Astrocyte (in vitro differentiated cells and primary cell): ENCODE measurements at regions not wholly inside any gene's neighbourhood (a gene's known extent, or its start where the extent isn't known, plus 50 kb on each side); places are given as distances from the start of the nearest gene placed in this dataset.

ENCODE experiments used
- DNase-seq: peaks from one replicate; pipeline ENCODE4 v3.0.0-alpha.2; 2010; ENCODE audit warnings: low read depth
- FAIRE-seq: peaks from 2 replicates; lab custom pipeline; 2011; peaks lifted over from hg19 to GRCh38; lab: Jason Lieb, UNC
- H2AFZ ChIP-seq: 2 replicates; pipeline ENCODE4 v1.6.0; 2012; ENCODE audit warnings: low read depth, low read length, inconsistent platforms
- H3K27ac ChIP-seq: 2 replicates; pipeline ENCODE4 v1.5.1; 2011; ENCODE audit warnings: low read depth, low read length, inconsistent platforms
- H3K27me3 ChIP-seq: 2 replicates; pipeline ENCODE4 v1.6.0; 2011; ENCODE audit warnings: low read length, inconsistent platforms; ENCODE audit not compliant: insufficient read depth
- H3K36me3 ChIP-seq: 2 replicates; pipeline ENCODE4 v1.5.1; 2011; ENCODE audit warnings: low read length, inconsistent platforms; ENCODE audit not compliant: insufficient read depth
- H3K4me1 ChIP-seq: 2 replicates; pipeline ENCODE4 v1.5.1; 2011; ENCODE audit warnings: low read length, inconsistent platforms; ENCODE audit not compliant: insufficient read depth
- H3K4me2 ChIP-seq: 2 replicates; pipeline ENCODE4 v1.6.0; 2012; ENCODE audit warnings: low read length, inconsistent platforms
- H3K4me3 ChIP-seq: 2 replicates; pipeline ENCODE4 v1.5.1; 2011; ENCODE audit warnings: low read depth, mild to moderate bottlenecking, low read length, inconsistent platforms; ENCODE audit not compliant: insufficient read depth
- H3K79me2 ChIP-seq: 2 replicates; pipeline ENCODE4 v1.6.0; 2012; ENCODE audit warnings: mild to moderate bottlenecking, low read length, inconsistent platforms; ENCODE audit not compliant: insufficient read depth
- H3K9ac ChIP-seq: 2 replicates; pipeline ENCODE4 v1.6.0; 2012; ENCODE audit warnings: mild to moderate bottlenecking, low read length, inconsistent platforms
- H3K9me3 ChIP-seq: 2 replicates; pipeline ENCODE4 v1.5.1; 2012; ENCODE audit warnings: low read depth, mild to moderate bottlenecking, low read length, inconsistent platforms; ENCODE audit not compliant: insufficient read depth
- H4K20me1 ChIP-seq: 2 replicates; pipeline ENCODE4 v1.6.0; 2012; ENCODE audit warnings: low read length, inconsistent platforms; ENCODE audit not compliant: insufficient read depth
- H3K27ac Mint-ChIP-seq: one replicate; pipeline ENCODE4 v1.8.0; 2021; ENCODE audit warnings: mild to moderate bottlenecking, mixed read lengths; ENCODE audit not compliant: unreplicated experiment
- H3K27me3 Mint-ChIP-seq: one replicate; pipeline ENCODE4 v1.8.0; 2021; ENCODE audit warnings: low read depth, mixed read lengths; ENCODE audit not compliant: unreplicated experiment
- H3K36me3 Mint-ChIP-seq: one replicate; pipeline ENCODE4 v1.8.0; 2021; ENCODE audit warnings: low read depth, mixed read lengths; ENCODE audit not compliant: unreplicated experiment
- H3K4me1 Mint-ChIP-seq: one replicate; pipeline ENCODE4 v1.8.0; 2021; ENCODE audit warnings: low read depth, mixed read lengths; ENCODE audit not compliant: unreplicated experiment
- H3K4me3 Mint-ChIP-seq: one replicate; pipeline ENCODE4 v1.8.0; 2021; ENCODE audit warnings: mild to moderate bottlenecking, moderate library complexity, mixed read lengths; ENCODE audit not compliant: unreplicated experiment
- H3K9me3 Mint-ChIP-seq: one replicate; pipeline ENCODE4 v1.8.0; 2021; ENCODE audit warnings: mild to moderate bottlenecking, mixed read lengths; ENCODE audit not compliant: unreplicated experiment
- CTCF ChIP-seq: IDR thresholded peaks from 2 replicates; pipeline ENCODE4 v1.5.1; 2011; ENCODE audit warnings: low read depth, mild to moderate bottlenecking, inconsistent platforms, low read length, moderate library complexity; ENCODE audit not compliant: insufficient read depth
- EZH2 ChIP-seq: IDR thresholded peaks from 2 replicates; pipeline ENCODE4 v1.6.1; 2012; ENCODE audit warnings: mild to moderate bottlenecking, low read length, inconsistent platforms; ENCODE audit not compliant: insufficient read depth

GRCh38 chr9:87333802-87334201 is 163.9 kb upstream of the DAPK1 start:
- H3K27me3 ChIP-seq: peaks cover 6% of the 10 kb centered on the region
- Mint-ChIP-seq H3K4me3 (no peak overlapping the region), H3K9me3 (peaks cover 17% of the 10 kb centered on the region), H3K27me3 (no peaks in the 10 kb centered on the region), H3K36me3 (no peaks in the 10 kb centered on the region), H3K27ac (no peak overlapping the region), H3K4me1 (peaks cover 15% of the 10 kb centered on the region)
- no peak overlapping the region for H3K4me2 ChIP-seq
- DNase-seq (no peak), FAIRE-seq (no peak)
- no peak overlapping the region for H2AFZ ChIP-seq
- H3K9me3 ChIP-seq: peaks cover 6% of the 10 kb centered on the region
- H3K27ac ChIP-seq: no peak overlapping the region
- TF ChIP-seq CTCF (no peak), EZH2 (no peak)
- H3K4me1 ChIP-seq: peaks cover 10% of the 10 kb centered on the region
- H3K9ac ChIP-seq: no peak overlapping the region
- H4K20me1 ChIP-seq: no peaks in the 10 kb centered on the region
- H3K79me2 ChIP-seq: no peaks in the 10 kb centered on the region
- no peak overlapping the region for H3K4me3 ChIP-seq
- no peaks in the 10 kb centered on the region for H3K36me3 ChIP-seq

DNA sequence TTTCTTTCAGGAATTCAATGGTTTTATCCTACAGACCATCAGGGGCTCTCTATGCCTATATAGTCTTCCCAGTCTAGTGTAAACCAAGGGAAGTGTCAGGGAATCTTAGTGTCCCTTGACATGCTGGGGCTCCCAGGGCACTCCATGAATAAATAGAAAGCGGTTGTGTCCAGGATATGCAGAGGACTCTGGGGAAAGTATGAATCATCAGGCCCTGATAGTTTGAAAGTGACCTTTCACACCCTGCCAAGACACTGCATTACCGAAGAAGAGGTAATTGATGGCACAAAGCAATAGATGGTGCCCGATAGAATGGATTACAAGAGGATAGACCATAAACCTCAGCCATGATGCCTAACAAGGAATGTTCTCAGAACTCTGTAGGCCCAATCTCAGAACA is 163.3 kb upstream of the DAPK1 start:
- no peak for FAIRE-seq

More for the DNA sequence above, 163.3 kb upstream of the DAPK1 start:
- peaks cover 10% of the 10 kb centered on the region for H3K4me1 ChIP-seq
- Mint-ChIP-seq H3K27me3 (no peaks in the 10 kb centered on the region), H3K4me3 (no peak overlapping the region), H3K9me3 (peaks cover 16% of the 10 kb centered on the region), H3K36me3 (no peaks in the 10 kb centered on the region), H3K27ac (no peak overlapping the region), H3K4me1 (peaks cover 15% of the 10 kb centered on the region)
- H3K9me3 ChIP-seq: peaks cover 6% of the 10 kb centered on the region
- no peak overlapping the region for H2AFZ ChIP-seq
- no peaks in the 10 kb centered on the region for H3K36me3 ChIP-seq
- TF ChIP-seq EZH2 (no peak), CTCF (no peak)
- no peaks in the 10 kb centered on the region for H4K20me1 ChIP-seq
- no peak overlapping the region for H3K4me2 ChIP-seq
- no peak for DNase-seq
- H3K27ac ChIP-seq: no peak overlapping the region
- no peak overlapping the region for H3K9ac ChIP-seq
- no peak overlapping the region for H3K4me3 ChIP-seq
- H3K79me2 ChIP-seq: no peaks in the 10 kb centered on the region
- peaks cover 6% of the 10 kb centered on the region for H3K27me3 ChIP-seq
